ENCODE measurements at regions not wholly inside any gene's neighbourhood (a gene's known extent, or its start where the extent isn't known, plus 50 kb on each side); places are given as distances from the start of the nearest gene placed in this dataset.

DNA sequence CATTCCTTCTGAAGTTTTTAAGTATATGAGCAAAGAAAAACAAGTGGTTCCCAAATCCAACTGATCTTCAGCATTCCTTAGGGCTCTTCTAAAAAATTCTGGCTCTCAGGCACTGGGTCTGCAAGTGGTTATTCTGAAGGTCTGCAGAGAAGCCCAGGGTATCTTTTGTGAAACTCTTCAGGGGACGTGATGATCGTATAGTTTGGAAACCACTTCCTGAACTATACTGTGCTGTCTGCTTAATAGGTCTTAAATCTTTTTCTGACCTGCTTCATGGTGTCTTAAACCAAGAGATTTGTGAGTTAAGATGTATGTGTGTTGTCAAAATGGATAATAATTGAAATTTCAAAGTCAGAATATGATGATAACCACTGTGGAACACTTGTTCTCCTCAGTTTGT, 115.5 kb downstream of the LHX9 start:
- TF ChIP-seq, protein P1, sequence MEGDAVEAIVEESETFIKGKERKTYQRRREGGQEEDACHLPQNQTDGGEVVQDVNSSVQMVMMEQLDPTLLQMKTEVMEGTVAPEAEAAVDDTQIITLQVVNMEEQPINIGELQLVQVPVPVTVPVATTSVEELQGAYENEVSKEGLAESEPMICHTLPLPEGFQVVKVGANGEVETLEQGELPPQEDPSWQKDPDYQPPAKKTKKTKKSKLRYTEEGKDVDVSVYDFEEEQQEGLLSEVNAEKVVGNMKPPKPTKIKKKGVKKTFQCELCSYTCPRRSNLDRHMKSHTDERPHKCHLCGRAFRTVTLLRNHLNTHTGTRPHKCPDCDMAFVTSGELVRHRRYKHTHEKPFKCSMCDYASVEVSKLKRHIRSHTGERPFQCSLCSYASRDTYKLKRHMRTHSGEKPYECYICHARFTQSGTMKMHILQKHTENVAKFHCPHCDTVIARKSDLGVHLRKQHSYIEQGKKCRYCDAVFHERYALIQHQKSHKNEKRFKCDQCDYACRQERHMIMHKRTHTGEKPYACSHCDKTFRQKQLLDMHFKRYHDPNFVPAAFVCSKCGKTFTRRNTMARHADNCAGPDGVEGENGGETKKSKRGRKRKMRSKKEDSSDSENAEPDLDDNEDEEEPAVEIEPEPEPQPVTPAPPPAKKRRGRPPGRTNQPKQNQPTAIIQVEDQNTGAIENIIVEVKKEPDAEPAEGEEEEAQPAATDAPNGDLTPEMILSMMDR (IDR thresholded peaks at IDR 0.05): no peak
- TF ChIP-seq POLR2A (IDR thresholded peaks at IDR 0.05): no peak
